Esophagus squamous epithelium (tissue), 5 donors: ENCODE measurements at regions not wholly inside any gene's neighbourhood (a gene's known extent, or its start where the extent isn't known, plus 50 kb on each side); places are given as distances from the start of the nearest gene placed in this dataset.

ENCODE experiments used
- DNase-seq: peaks from one replicate; lab custom pipeline; 2025; lab: John Stamatoyannopoulos, UW
- H3K27ac ChIP-seq, 4 donors: fragments of 200-600 bp; sonication (generic); one replicate each; pipeline ENCODE4 v1.5.1; 2016 to 2019; ENCODE audit warnings: mild to moderate bottlenecking in 1 of 4
- H3K27me3 ChIP-seq, 4 donors: fragments of 200-600 bp; sonication (generic); 1 replicate in 3 of 4; 2 replicates in 1 of 4; pipeline versions ENCODE4 v1.5.1 to v1.6.0; 2017 to 2021; ENCODE audit warnings: antibody characterized with exemption in 1 of 4
- H3K36me3 ChIP-seq, 3 donors: fragments of 200-600 bp; sonication (generic); one replicate each; pipeline ENCODE4 v1.5.1; 2016 to 2019
- H3K4me1 ChIP-seq, 3 donors: fragments of 200-600 bp; sonication (generic); one replicate each; pipeline ENCODE4 v1.5.1; 2017 to 2019
- H3K4me3 ChIP-seq, 4 donors: fragments of 200-600 bp; sonication (generic); 1 replicate in 3 of 4; 2 replicates in 1 of 4; pipeline ENCODE4 v1.5.1; 2016 to 2019; ENCODE audit warnings: mild to moderate bottlenecking in 2 of 4, moderate library complexity in 1 of 4
- H3K9me3 ChIP-seq, 3 donors: fragments of 200-600 bp; sonication (generic); one replicate each; pipeline ENCODE4 v1.5.1; 2016 to 2019
- POLR2A ChIP-seq, 4 donors: fragments of 450-650 bp; IDR thresholded peaks; one replicate each; pipeline ENCODE4 v1.6.1; 2017; ENCODE audit warnings: antibody characterized with exemption in 4 of 4, mild to moderate bottlenecking in 4 of 4, moderate library complexity in 3 of 4
- whole genome bisulfite sequencing, 2 donors: methylation state at CpG; one replicate each; pipeline ENCODE4 v1.1.5; 2018; 5-methylcytosine and 5-hydroxymethylcytosine counted together
- intact Hi-C: fragments of 100-400 bp; cut with DNase I; formaldehyde crosslinking; loops from one replicate; pipeline ENCODE4 v1.15.0; 2022
- TF ChIP-seq, protein P1 (sequence below), 6 experiments: fragments of 450-650 bp in 4 of 6; fragments of 200-600 bp in 2 of 6; sonication (generic) in 2 of 6; IDR thresholded peaks; one replicate each; pipeline ENCODE4 v1.5.1; 2016 to 2019; ENCODE audit warnings: antibody characterized with exemption in 6 of 6, mild to moderate bottlenecking in 4 of 6, moderate library complexity in 4 of 6
- donor health status: DM: yes; HTN: yes; CAD: no.

DNA sequence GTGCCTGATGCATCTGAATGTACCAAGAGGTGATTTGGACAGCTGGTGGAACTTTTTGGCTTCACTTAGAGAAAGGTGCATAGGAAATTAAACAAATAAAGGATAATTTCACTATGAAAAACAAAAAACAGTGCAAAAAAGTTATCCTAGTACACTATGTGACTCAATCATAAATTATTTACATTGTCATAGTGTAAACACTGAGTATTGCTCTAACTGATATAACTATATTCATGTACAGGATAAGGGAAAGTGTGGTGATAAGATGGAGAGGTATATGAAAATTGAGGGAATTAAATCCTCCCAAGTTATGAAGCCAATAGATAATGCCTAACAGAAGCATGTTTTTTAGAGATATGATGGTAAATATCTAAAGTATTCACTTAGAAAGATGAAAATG, 50.2 kb upstream of the CPNE4 start:
- no peak for DNase-seq
- TF ChIP-seq POLR2A (IDR thresholded peaks at IDR 0.05) = no peak
- TF ChIP-seq, protein P1, sequence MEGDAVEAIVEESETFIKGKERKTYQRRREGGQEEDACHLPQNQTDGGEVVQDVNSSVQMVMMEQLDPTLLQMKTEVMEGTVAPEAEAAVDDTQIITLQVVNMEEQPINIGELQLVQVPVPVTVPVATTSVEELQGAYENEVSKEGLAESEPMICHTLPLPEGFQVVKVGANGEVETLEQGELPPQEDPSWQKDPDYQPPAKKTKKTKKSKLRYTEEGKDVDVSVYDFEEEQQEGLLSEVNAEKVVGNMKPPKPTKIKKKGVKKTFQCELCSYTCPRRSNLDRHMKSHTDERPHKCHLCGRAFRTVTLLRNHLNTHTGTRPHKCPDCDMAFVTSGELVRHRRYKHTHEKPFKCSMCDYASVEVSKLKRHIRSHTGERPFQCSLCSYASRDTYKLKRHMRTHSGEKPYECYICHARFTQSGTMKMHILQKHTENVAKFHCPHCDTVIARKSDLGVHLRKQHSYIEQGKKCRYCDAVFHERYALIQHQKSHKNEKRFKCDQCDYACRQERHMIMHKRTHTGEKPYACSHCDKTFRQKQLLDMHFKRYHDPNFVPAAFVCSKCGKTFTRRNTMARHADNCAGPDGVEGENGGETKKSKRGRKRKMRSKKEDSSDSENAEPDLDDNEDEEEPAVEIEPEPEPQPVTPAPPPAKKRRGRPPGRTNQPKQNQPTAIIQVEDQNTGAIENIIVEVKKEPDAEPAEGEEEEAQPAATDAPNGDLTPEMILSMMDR (IDR thresholded peaks at IDR 0.05) = no peak
- no peaks in the 10 kb centered on the region for H3K36me3 ChIP-seq
- intact Hi-C loops = no loop called here
- no peaks in the 10 kb centered on the region for H3K27me3 ChIP-seq
- H3K27ac ChIP-seq = no peak overlapping the region
- H3K4me3 ChIP-seq = no peak overlapping the region
- no peaks in the 10 kb centered on the region for H3K4me1 ChIP-seq
- no peaks in the 10 kb centered on the region for H3K9me3 ChIP-seq

DNA sequence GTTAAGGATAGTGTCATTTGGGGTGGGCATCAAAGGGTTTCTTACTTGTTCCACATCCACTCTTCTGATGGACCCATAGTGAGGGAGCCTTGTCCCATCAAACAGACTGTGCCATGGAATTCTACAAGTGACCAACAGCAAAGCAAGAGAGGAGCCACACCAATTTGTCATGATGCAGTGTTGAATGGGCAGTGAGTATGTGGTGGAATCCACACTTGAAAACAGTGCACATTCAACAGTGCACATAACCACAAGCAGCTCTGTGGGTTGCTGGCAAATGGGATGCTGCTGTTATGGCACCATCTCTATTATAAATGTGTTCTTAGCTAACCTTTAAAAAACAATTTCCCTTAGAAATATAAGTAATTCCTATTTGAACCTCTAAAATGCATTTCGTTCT, 52.5 kb upstream of the CPNE4 start:
- H3K4me3 ChIP-seq = no peak overlapping the region
- DNase-seq = no peak
- no peaks in the 10 kb centered on the region for H3K4me1 ChIP-seq
- H3K36me3 ChIP-seq = no peaks in the 10 kb centered on the region
- H3K27me3 ChIP-seq = no peaks in the 10 kb centered on the region
- intact Hi-C loops = no loop called here
- H3K9me3 ChIP-seq = no peaks in the 10 kb centered on the region
- no peak for TF ChIP-seq POLR2A (IDR thresholded peaks at IDR 0.05)
- TF ChIP-seq, protein P1 (IDR thresholded peaks at IDR 0.05) = no peak
- H3K27ac ChIP-seq = no peak overlapping the region
- 43 to 53% methylated on average over 1 of the region's 1 CpG for WGBS, 2 donors

DNA sequence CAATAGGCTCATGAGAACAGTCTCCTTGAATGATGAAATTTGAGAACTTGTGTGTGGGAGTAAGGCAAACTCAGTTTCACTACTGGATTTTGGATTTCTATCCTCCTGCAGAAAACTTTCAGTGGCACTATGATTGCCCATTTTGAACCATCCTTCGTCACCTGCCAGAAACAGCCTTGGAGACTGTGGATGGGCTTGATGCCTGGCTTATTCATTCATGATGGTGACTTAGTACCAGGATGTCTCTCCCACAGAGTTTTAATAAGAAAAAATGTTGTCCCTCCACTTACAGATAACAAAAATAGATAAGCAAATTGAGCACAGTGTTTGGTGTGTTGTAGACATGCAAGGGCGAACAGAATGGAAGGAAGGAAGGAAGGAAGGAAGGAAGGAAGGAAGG, 53.5 kb upstream of the CPNE4 start:
- no peaks in the 10 kb centered on the region for H3K36me3 ChIP-seq
- H3K27ac ChIP-seq = no peak overlapping the region
- TF ChIP-seq, protein P1 (IDR thresholded peaks at IDR 0.05) = no peak
- TF ChIP-seq POLR2A (IDR thresholded peaks at IDR 0.05) = no peak
- intact Hi-C loops = no loop called here
- WGBS, 2 donors = 51 to 53% methylated on average over 2 of the region's 2 CpGs
- no peaks in the 10 kb centered on the region for H3K4me1 ChIP-seq
- no peak for DNase-seq
- no peak overlapping the region for H3K4me3 ChIP-seq
- H3K27me3 ChIP-seq = no peaks in the 10 kb centered on the region
- no peaks in the 10 kb centered on the region for H3K9me3 ChIP-seq

DNA sequence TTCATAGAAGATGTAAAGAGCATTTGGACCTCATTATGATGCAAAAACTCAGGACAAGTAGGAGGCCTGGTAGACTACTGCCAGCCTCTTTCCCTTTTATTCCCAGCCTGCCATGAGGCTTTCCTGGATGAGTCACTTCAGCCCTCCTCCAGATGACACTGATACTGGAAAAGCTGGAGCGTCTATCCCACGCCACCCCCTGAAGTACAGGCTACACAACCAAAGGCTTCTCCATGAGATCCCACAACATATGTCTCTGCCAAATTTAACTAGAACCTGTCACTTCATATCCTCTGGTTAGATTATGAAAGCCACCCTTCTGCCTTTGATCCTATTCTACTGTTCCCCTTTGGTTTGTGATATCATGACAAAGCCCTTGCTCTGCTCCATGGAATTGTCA, 56.1 kb upstream of the CPNE4 start:
- H3K27ac ChIP-seq = no peak overlapping the region
- 58 to 79% methylated on average over 2 of the region's 2 CpGs for WGBS, 2 donors
- H3K4me3 ChIP-seq = no peak overlapping the region
- H3K4me1 ChIP-seq = no peaks in the 10 kb centered on the region
- no peaks in the 10 kb centered on the region for H3K9me3 ChIP-seq
- TF ChIP-seq, protein P1 (IDR thresholded peaks at IDR 0.05) = no peak
- no peak for TF ChIP-seq POLR2A (IDR thresholded peaks at IDR 0.05)
- intact Hi-C loops = no loop called here
- no peaks in the 10 kb centered on the region for H3K36me3 ChIP-seq
- DNase-seq = no peak
- H3K27me3 ChIP-seq = no peaks in the 10 kb centered on the region

DNA sequence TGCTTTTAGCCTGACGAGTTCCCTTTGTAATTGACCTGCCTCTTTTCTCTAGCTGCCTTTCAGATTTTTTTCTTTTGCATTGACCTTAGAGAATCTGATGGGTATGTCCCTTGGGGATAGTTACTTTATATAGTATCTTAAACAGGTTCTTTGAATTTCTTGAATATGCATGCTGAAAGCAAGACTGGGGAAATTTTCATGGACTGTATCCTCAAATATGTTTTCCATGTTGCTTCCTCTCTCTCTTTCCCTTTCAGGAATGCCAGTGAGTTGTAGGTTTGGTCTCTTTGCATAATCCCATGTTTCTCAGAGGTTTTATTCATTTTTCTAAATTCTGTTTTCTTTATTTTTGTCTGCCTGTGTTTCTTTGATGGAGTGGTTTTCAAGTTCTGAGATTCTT, 81.8 kb upstream of the CPNE4 start:
- Histone ChIP-seq H3K27ac (no peak overlapping the region), H3K27me3 (no peaks in the 10 kb centered on the region), H3K4me3 (no peak overlapping the region), H3K4me1 (no peaks in the 10 kb centered on the region), H3K36me3 (no peaks in the 10 kb centered on the region), H3K9me3 (peaks cover 0 to 1% (median 0%) of the 10 kb centered on the region in 3 donors)
- DNase-seq = no peak
- WGBS, 2 donors = 59 to 73% methylated on average over 1 of the region's 1 CpG
- no peak for TF ChIP-seq POLR2A (IDR thresholded peaks at IDR 0.05)
- TF ChIP-seq, protein P1 (IDR thresholded peaks at IDR 0.05) = no peak
- intact Hi-C loops = no loop called here
